HG03521 (cell line): ENCODE measurements at regions not wholly inside any gene's neighbourhood (a gene's known extent, or its start where the extent isn't known, plus 50 kb on each side); places are given as distances from the start of the nearest gene placed in this dataset.
"Not testable (repeated sequence)": the region's sequence is repeated elsewhere in the genome, so short reads cannot be mapped to it uniquely, and the experiment has no call there.

Experiments
- ATAC-seq: cut with Tn5 transposase; IDR thresholded peaks from one replicate; pipeline ENCODE4 v1.9.1; 2021; ENCODE audit warnings: mild to moderate bottlenecking, moderate library complexity; ENCODE audit not compliant: unreplicated experiment

- no peak for ATAC-seq
These were observed 181.6 kb upstream of the SOX14 start for GRCh38 chr3:137582484-137582883.

GRCh38 chr3:137583256-137583655, 180.9 kb upstream of the SOX14 start:
- ATAC-seq, result no peak

GRCh38 chr3:137588871-137589270, 175.2 kb upstream of the SOX14 start:
- ATAC-seq, result no peak

- not testable (repeated sequence) for ATAC-seq
These were observed 168.7 kb upstream of the SOX14 start for GRCh38 chr3:137595415-137595814.

GRCh38 chr3:137610723-137611122, 153.4 kb upstream of the SOX14 start:
- ATAC-seq, result no peak

GRCh38 chr3:137612291-137612690, 151.8 kb upstream of the SOX14 start:
- ATAC-seq, result no peak

GRCh38 chr3:137615659-137616418, 148.3 kb upstream of the SOX14 start:
- ATAC-seq, result no peak

GRCh38 chr3:137641879-137642704, 122.0 kb upstream of the SOX14 start:
- ATAC-seq, result no peak

- no peak for ATAC-seq
These were observed 121.3 kb upstream of the SOX14 start for GRCh38 chr3:137642831-137643230.

- ATAC-seq, result no peak
These were observed 116.9 kb upstream of the SOX14 start for GRCh38 chr3:137647179-137647578.

- no peak for ATAC-seq
These were observed 94.5 kb upstream of the SOX14 start for GRCh38 chr3:137669519-137670060.

GRCh38 chr3:137687181-137687879, 76.8 kb upstream of the SOX14 start:
- no peak for ATAC-seq

GRCh38 chr3:137692803-137693431, 71.2 kb upstream of the SOX14 start:
- ATAC-seq, result no peak

GRCh38 chr3:137693791-137694190, 70.3 kb upstream of the SOX14 start:
- ATAC-seq, result no peak

GRCh38 chr3:137694836-137695235, 69.3 kb upstream of the SOX14 start:
- ATAC-seq, result no peak

GRCh38 chr3:137695351-137695750, 68.8 kb upstream of the SOX14 start:
- no peak for ATAC-seq

- no peak for ATAC-seq
These were observed 55.0 kb upstream of the SOX14 start for GRCh38 chr3:137709011-137709601.

GRCh38 chr3:137713965-137714364, 50.1 kb upstream of the SOX14 start:
- ATAC-seq, result not testable (repeated sequence)
